ENCODE measurements at regions not wholly inside any gene's neighbourhood (a gene's known extent, or its start where the extent isn't known, plus 50 kb on each side); places are given as distances from the start of the nearest gene placed in this dataset.

DNA sequence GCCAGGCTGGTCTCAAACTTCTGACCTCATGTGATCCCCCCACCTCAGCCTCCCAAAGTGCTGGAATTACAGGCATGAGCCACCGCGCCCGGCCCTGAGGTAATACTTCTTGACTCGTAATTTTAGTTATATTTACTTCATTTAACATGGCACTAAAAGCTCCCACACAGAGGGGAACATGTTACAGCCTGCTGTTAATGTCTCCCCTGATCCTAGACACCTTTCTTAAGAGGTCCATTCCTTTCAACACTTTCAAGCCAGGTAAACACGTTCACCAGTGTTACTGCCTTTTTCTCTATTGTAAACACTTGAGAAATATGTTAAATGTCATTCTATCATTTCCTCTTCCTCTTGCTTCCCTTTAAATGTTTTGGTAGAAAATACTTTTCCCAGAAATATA is 161.4 kb downstream of the METTL4 start:
- WGBS (ENCODE audit: low lambda C conversion rate), result 66% methylated on average over 5 of the region's 5 CpGs
- no peaks in the 10 kb centered on the region for H3K9me2 ChIP-seq
- DNase-seq, result no peak
- peaks cover 29% of the 10 kb centered on the region for H3F3A ChIP-seq (replicated peaks; ENCODE audit: insufficient read depth)
- H3K27me3 ChIP-seq (ENCODE audit: insufficient read depth), result no peaks in the 10 kb centered on the region
- H3K9ac ChIP-seq, result peak overlapping the region; percentile 56; the same call in 1 of the 2 replicates
- ChIA-PET POLR2A (no interaction called here), CTCF (no interaction called here)
- H4K20me1 ChIP-seq (ENCODE audit: insufficient read depth), result no peaks in the 10 kb centered on the region
- no peak for TF ChIP-seq RFX5 (IDR thresholded peaks at IDR 0.05; ENCODE audit: low read length)
- TF ChIP-seq EP300 (IDR thresholded peaks at IDR 0.05; ENCODE audit: borderline replicate concordance in 1 of 2, low read depth in 1 of 2, low read length in 1 of 2), result no peak
- TF ChIP-seq TEAD4 (IDR thresholded peaks at IDR 0.05; ENCODE audit: borderline replicate concordance, insufficient read depth), result no peak
- TF ChIP-seq, protein P1, sequence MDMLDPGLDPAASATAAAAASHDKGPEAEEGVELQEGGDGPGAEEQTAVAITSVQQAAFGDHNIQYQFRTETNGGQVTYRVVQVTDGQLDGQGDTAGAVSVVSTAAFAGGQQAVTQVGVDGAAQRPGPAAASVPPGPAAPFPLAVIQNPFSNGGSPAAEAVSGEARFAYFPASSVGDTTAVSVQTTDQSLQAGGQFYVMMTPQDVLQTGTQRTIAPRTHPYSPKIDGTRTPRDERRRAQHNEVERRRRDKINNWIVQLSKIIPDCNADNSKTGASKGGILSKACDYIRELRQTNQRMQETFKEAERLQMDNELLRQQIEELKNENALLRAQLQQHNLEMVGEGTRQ (IDR thresholded peaks at IDR 0.05; ENCODE audit: borderline replicate concordance, low read depth, low read length), result no peak
- TF ChIP-seq, protein P2, sequence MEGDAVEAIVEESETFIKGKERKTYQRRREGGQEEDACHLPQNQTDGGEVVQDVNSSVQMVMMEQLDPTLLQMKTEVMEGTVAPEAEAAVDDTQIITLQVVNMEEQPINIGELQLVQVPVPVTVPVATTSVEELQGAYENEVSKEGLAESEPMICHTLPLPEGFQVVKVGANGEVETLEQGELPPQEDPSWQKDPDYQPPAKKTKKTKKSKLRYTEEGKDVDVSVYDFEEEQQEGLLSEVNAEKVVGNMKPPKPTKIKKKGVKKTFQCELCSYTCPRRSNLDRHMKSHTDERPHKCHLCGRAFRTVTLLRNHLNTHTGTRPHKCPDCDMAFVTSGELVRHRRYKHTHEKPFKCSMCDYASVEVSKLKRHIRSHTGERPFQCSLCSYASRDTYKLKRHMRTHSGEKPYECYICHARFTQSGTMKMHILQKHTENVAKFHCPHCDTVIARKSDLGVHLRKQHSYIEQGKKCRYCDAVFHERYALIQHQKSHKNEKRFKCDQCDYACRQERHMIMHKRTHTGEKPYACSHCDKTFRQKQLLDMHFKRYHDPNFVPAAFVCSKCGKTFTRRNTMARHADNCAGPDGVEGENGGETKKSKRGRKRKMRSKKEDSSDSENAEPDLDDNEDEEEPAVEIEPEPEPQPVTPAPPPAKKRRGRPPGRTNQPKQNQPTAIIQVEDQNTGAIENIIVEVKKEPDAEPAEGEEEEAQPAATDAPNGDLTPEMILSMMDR (IDR thresholded peaks at IDR 0.05), result no peak
- TF ChIP-seq RXRA (IDR thresholded peaks at IDR 0.05; ENCODE audit: borderline replicate concordance, low read depth), result no peak
- TF ChIP-seq, protein P3, sequence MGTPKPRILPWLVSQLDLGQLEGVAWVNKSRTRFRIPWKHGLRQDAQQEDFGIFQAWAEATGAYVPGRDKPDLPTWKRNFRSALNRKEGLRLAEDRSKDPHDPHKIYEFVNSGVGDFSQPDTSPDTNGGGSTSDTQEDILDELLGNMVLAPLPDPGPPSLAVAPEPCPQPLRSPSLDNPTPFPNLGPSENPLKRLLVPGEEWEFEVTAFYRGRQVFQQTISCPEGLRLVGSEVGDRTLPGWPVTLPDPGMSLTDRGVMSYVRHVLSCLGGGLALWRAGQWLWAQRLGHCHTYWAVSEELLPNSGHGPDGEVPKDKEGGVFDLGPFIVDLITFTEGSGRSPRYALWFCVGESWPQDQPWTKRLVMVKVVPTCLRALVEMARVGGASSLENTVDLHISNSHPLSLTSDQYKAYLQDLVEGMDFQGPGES (IDR thresholded peaks at IDR 0.05; ENCODE audit: low read depth, low read length), result no peak
- TF ChIP-seq MEF2A (IDR thresholded peaks at IDR 0.05; ENCODE audit: borderline replicate concordance, low read depth), result no peak
- TF ChIP-seq, protein P4, sequence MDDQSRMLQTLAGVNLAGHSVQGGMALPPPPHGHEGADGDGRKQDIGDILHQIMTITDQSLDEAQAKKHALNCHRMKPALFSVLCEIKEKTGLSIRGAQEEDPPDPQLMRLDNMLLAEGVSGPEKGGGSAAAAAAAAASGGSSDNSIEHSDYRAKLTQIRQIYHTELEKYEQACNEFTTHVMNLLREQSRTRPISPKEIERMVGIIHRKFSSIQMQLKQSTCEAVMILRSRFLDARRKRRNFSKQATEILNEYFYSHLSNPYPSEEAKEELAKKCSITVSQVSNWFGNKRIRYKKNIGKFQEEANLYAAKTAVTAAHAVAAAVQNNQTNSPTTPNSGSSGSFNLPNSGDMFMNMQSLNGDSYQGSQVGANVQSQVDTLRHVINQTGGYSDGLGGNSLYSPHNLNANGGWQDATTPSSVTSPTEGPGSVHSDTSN (IDR thresholded peaks at IDR 0.05), result no peak
- no peak for TF ChIP-seq SMC3 (IDR thresholded peaks at IDR 0.05; ENCODE audit: low read depth, low read length)
- no peak for TF ChIP-seq FOXJ3 (CRISPR knock-in tag; IDR thresholded peaks at IDR 0.05)
- TF ChIP-seq TAF1 (IDR thresholded peaks at IDR 0.05; ENCODE audit: borderline replicate concordance, low read depth, low read length), result no peak
- H3K9me3 ChIP-seq, result no peaks in the 10 kb centered on the region
- no peaks in the 10 kb centered on the region for H3K36me3 ChIP-seq (replicated peaks in 1 of 2; ENCODE audit: control insufficient read depth in 1 of 2, insufficient read depth in 2 of 2, low read length in 1 of 2)
- H3K4me3 ChIP-seq (ENCODE audit: low read depth in 2 of 2, low read length in 1 of 2), result no peak overlapping the region
- no peak overlapping the region for H2AFZ ChIP-seq (ENCODE audit: low read depth)
- H3K27ac ChIP-seq (ENCODE audit: low read depth in 2 of 2, low read length in 1 of 2), result peak overlapping the region in 1 of 2 experiments; percentile 96; a peak in 1 of 4 replicates
- H3K4me1 ChIP-seq (ENCODE audit: control insufficient read depth in 1 of 2, insufficient read depth in 2 of 2, low read depth in 1 of 2, low read length in 1 of 2), result peaks cover 0 to 13% of the 10 kb centered on the region in 2 experiments; a peak in 2 of 4 replicates
- H3K4me2 ChIP-seq, result peak overlapping the region; percentile 74; the same call in 1 of the 2 replicates
- H3K79me2 ChIP-seq (ENCODE audit: insufficient read depth), result no peaks in the 10 kb centered on the region

Data from SK-N-SH (cell line).